IMR-90 (cell line): ENCODE measurements at regions not wholly inside any gene's neighbourhood (a gene's known extent, or its start where the extent isn't known, plus 50 kb on each side); places are given as distances from the start of the nearest gene placed in this dataset.

ENCODE experiments used
- ATAC-seq: fragments of 200-7000 bp; cut with Tn5 transposase; 2 replicates; pipeline ENCODE4 v1.9.1; 2020; ENCODE audit warnings: low read depth, mild to moderate bottlenecking, moderate library complexity
- BruUV-seq: library from RNA; stranded (reverse); fragments of 400-500 nt; replicated peaks from 2 replicates; lab custom pipeline; 2021; lab: Mats Ljungman, UMichigan
- CTCF ChIA-PET: fragments of 300-600 bp; formaldehyde crosslinking; extraction: SDS; loops from one replicate; lab custom pipeline; 2021; ENCODE audit warnings: antibody characterized with exemption; lab: Yijun Ruan, JAX
- POLR2A ChIA-PET: fragments of 300-600 bp; sonication (Branson Sonifier 250); formaldehyde crosslinking; loops from one replicate; lab custom pipeline; 2022; ENCODE audit warnings: antibody characterized with exemption; ENCODE audit not compliant: unreplicated experiment; lab: Charles Lee
- DNase-seq: peaks from one replicate; pipeline ENCODE4 v3.0.0; 2013
- H2AFZ ChIP-seq: replicated peaks from 2 replicates; pipeline ENCODE3; 2013; ENCODE audit warnings: low read length, mild to moderate bottlenecking; ENCODE audit not compliant: poor library complexity
- H2AK5ac ChIP-seq: 2 replicates; pipeline ENCODE4 v1.6.1; 2013; ENCODE audit warnings: low read depth, low read length, inconsistent platforms
- H2AK9ac ChIP-seq: replicated peaks from 2 replicates; pipeline ENCODE3; 2013; ENCODE audit warnings: mild to moderate bottlenecking, low read depth, low read length, moderate library complexity; ENCODE audit not compliant: poor library complexity
- H2BK120ac ChIP-seq: 2 replicates; pipeline ENCODE4 v1.6.1; 2013; ENCODE audit warnings: low read depth, low read length, inconsistent platforms
- H2BK15ac ChIP-seq: 3 replicates; pipeline ENCODE4 v1.6.1; 2013; ENCODE audit warnings: low read depth, low read length, inconsistent platforms
- H2BK20ac ChIP-seq: 2 replicates; pipeline ENCODE4 v1.6.1; 2013; ENCODE audit warnings: low read depth, mild to moderate bottlenecking, inconsistent platforms, low read length, moderate library complexity
- H2BK5ac ChIP-seq: 2 replicates; pipeline ENCODE4 v1.6.1; 2013; ENCODE audit warnings: mild to moderate bottlenecking, low read depth, low read length, inconsistent platforms; ENCODE audit not compliant: poor library complexity, severe bottlenecking
- H3K14ac ChIP-seq: replicated peaks from 2 replicates; pipeline ENCODE4 v1.6.1; 2013; ENCODE audit warnings: low read depth, low read length, inconsistent platforms
- H3K18ac ChIP-seq: 2 replicates; pipeline ENCODE4 v1.6.1; 2013; ENCODE audit warnings: low read depth, low read length, control low read depth
- H3K23ac ChIP-seq: 2 replicates; pipeline ENCODE4 v1.6.1; 2013; ENCODE audit warnings: low read depth, low read length, inconsistent platforms
- H3K27ac ChIP-seq: 2 replicates; pipeline ENCODE4 v1.5.1; 2013; ENCODE audit warnings: mild to moderate bottlenecking, control low read depth, low read length; ENCODE audit not compliant: insufficient read depth
- H3K27me3 ChIP-seq: 2 replicates; pipeline ENCODE4 v1.6.1; 2013; ENCODE audit warnings: low read length; ENCODE audit not compliant: control insufficient read depth, insufficient read depth
- H3K36me3 ChIP-seq: 2 replicates; pipeline ENCODE4 v1.6.1; 2013; ENCODE audit warnings: low read length, mixed read lengths; ENCODE audit not compliant: control insufficient read depth, insufficient read depth
- H3K4ac ChIP-seq: 2 replicates; pipeline ENCODE4 v1.6.1; 2013; ENCODE audit warnings: low read depth, low read length, inconsistent platforms
- H3K4me1 ChIP-seq: 2 replicates; pipeline ENCODE4 v1.6.1; 2013; ENCODE audit warnings: low read length, mixed read lengths; ENCODE audit not compliant: control insufficient read depth, insufficient read depth
- H3K4me2 ChIP-seq: 2 replicates; pipeline ENCODE4 v1.6.1; 2013; ENCODE audit warnings: low read depth, mild to moderate bottlenecking, control low read depth, low read length, moderate library complexity
- H3K4me3 ChIP-seq: 2 replicates; pipeline ENCODE4 v1.5.1; 2013; ENCODE audit warnings: low read depth, mild to moderate bottlenecking, control low read depth, low read length, moderate library complexity; ENCODE audit not compliant: insufficient read depth
- H3K56ac ChIP-seq: 2 replicates; pipeline ENCODE4 v1.6.1; 2013; ENCODE audit warnings: low read length, inconsistent platforms; ENCODE audit not compliant: insufficient read depth; ENCODE audit errors: extremely low read depth
- H3K79me1 ChIP-seq, 2 experiments: 2 replicates each; pipeline ENCODE4 v1.6.1; 2013; ENCODE audit warnings: low read length in 2 of 2, inconsistent platforms in 1 of 2, low read depth in 1 of 2
- H3K9ac ChIP-seq: 2 replicates; pipeline ENCODE4 v1.6.1; 2013; ENCODE audit warnings: low read depth, low read length, control low read depth
- H3K9me1 ChIP-seq: 2 replicates; pipeline ENCODE4 v1.6.1; 2013; ENCODE audit warnings: low read length, inconsistent platforms; ENCODE audit not compliant: insufficient read depth
- H3K9me3 ChIP-seq: 2 replicates; pipeline ENCODE4 v1.6.1; 2013; ENCODE audit warnings: low read length; ENCODE audit not compliant: control insufficient read depth, insufficient read depth
- H4K20me1 ChIP-seq: 2 replicates; pipeline ENCODE4 v1.6.1; 2013; ENCODE audit warnings: low read length, inconsistent platforms; ENCODE audit not compliant: insufficient read depth
- H4K5ac ChIP-seq: 2 replicates; pipeline ENCODE4 v1.6.1; 2013; ENCODE audit warnings: mild to moderate bottlenecking, low read depth, low read length, control low read depth
- H4K8ac ChIP-seq, 2 experiments: 2 replicates each; pipeline ENCODE4 v1.6.1; 2013; ENCODE audit warnings: low read depth in 2 of 2, low read length in 2 of 2, control low read depth in 1 of 2, inconsistent platforms in 1 of 2
- H4K91ac ChIP-seq: 2 replicates; pipeline ENCODE4 v1.6.1; 2013; ENCODE audit warnings: low read depth, low read length, inconsistent platforms; ENCODE audit not compliant: insufficient read depth
- BHLHE40 ChIP-seq: fragments of 150-350 bp; IDR thresholded peaks from 2 replicates; pipeline ENCODE4 v1.6.1; 2016; ENCODE audit warnings: mild to moderate bottlenecking, low read depth, low read length
- CEBPB ChIP-seq: IDR thresholded peaks from 2 replicates; pipeline ENCODE4 v1.6.1; 2012; ENCODE audit warnings: low read depth, low read length, improper control_type of control experiment
- CHD1 ChIP-seq: IDR thresholded peaks from 2 replicates; pipeline ENCODE4 v1.6.1; 2012; ENCODE audit warnings: low read depth, low read length, improper control_type of control experiment
- CTCF ChIP-seq: conservative IDR thresholded peaks from 2 replicates; pipeline ENCODE4 v1.5.1; 2012; ENCODE audit warnings: mild to moderate bottlenecking, low read depth, low read length, improper control_type of control experiment
- ELK1 ChIP-seq: fragments of 150-350 bp; IDR thresholded peaks from 2 replicates; pipeline ENCODE4 v1.6.1; 2016; ENCODE audit warnings: low read depth, mild to moderate bottlenecking, low read length, moderate library complexity, borderline replicate concordance
- FOS ChIP-seq: fragments of 150-350 bp; IDR thresholded peaks from 2 replicates; pipeline ENCODE4 v1.6.1; 2016; ENCODE audit warnings: low read depth, low read length
- MAFK ChIP-seq: IDR thresholded peaks from 2 replicates; pipeline ENCODE4 v1.6.1; 2012; ENCODE audit warnings: low read depth, low read length, improper control_type of control experiment
- MAZ ChIP-seq: IDR thresholded peaks from 2 replicates; pipeline ENCODE4 v1.6.1; 2012; ENCODE audit warnings: low read depth, mild to moderate bottlenecking, low read length, improper control_type of control experiment, moderate library complexity, borderline replicate concordance
- MXI1 ChIP-seq: IDR thresholded peaks from 2 replicates; pipeline ENCODE4 v1.6.1; 2012; ENCODE audit warnings: low read depth, mild to moderate bottlenecking, low read length, moderate library complexity, borderline replicate concordance
- NFE2L2 ChIP-seq: fragments of 150-350 bp; IDR thresholded peaks from 2 replicates; pipeline ENCODE4 v1.6.1; 2016; ENCODE audit warnings: low read depth, mild to moderate bottlenecking, low read length
- POLR2A ChIP-seq: IDR thresholded peaks from 2 replicates; pipeline ENCODE4 v1.6.1; 2012; ENCODE audit warnings: mild to moderate bottlenecking, low read depth, low read length
- RAD21 ChIP-seq: IDR thresholded peaks from 2 replicates; pipeline ENCODE4 v1.6.1; 2012; ENCODE audit warnings: low read length, improper control_type of control experiment
- RCOR1 ChIP-seq: IDR thresholded peaks from 2 replicates; pipeline ENCODE4 v1.6.1; 2012; ENCODE audit warnings: mild to moderate bottlenecking, low read length, improper control_type of control experiment; ENCODE audit not compliant: insufficient replicate concordance
- RFX5 ChIP-seq: IDR thresholded peaks from 2 replicates; pipeline ENCODE4 v1.8.0; 2012; ENCODE audit warnings: low read depth, mild to moderate bottlenecking, low read length, moderate library complexity
- SMC3 ChIP-seq: fragments of 150-350 bp; IDR thresholded peaks from 2 replicates; pipeline ENCODE4 v1.6.1; 2016; ENCODE audit warnings: low read depth, mild to moderate bottlenecking, antibody characterized with exemption, low read length, moderate library complexity
- USF2 ChIP-seq: fragments of 150-350 bp; IDR thresholded peaks from 2 replicates; pipeline ENCODE4 v1.6.1; 2017; ENCODE audit warnings: mild to moderate bottlenecking, antibody characterized with exemption, low read length, low read depth
- WGBS, 2 experiments: methylation state at CpG; one replicate each; pipeline versions ENCODE4 v1.1.5 to v1.1.7; 2013; ENCODE audit warnings: missing lambda C conversion rate in 2 of 2; ENCODE audit not compliant: insufficient read length in 1 of 2; ENCODE audit errors: extremely low coverage in 2 of 2; 5-methylcytosine and 5-hydroxymethylcytosine counted together
- dilution Hi-C: fragments of 300-500 bp; cut with HindIII; formaldehyde crosslinking; loops from one replicate; pipeline ENCODE4 v1.14.3; 2018; ENCODE audit warnings: low sequenced_read_pairs; ENCODE audit not compliant: unreplicated experiment
- in situ Hi-C: fragments of 300-500 bp; cut with MboI; formaldehyde crosslinking; loops from 3 replicates; pipeline ENCODE4 v1.14.3; 2019; ENCODE audit warnings: low sequenced_read_pairs, inconsistent platforms, mixed read lengths
- intact Hi-C: fragments of 100-400 bp; cut with micrococcal nuclease; formaldehyde crosslinking; loops from 2 replicates; pipeline ENCODE4 v1.10.0; 2022

- BruUV-seq, result no TSS peak
Observed at GRCh38 chr5:101036778-101037177, 133.7 kb upstream of the ST8SIA4 start.

More at GRCh38 chr5:101036778-101037177, 133.7 kb upstream of the ST8SIA4 start:
- in situ Hi-C loops, result no loop called here
- Histone ChIP-seq H2BK5ac (no peak overlapping the region), H3K4me1 (no peaks in the 10 kb centered on the region), H3K4ac (no peak overlapping the region), H3K14ac (no peak overlapping the region), H3K23ac (no peak overlapping the region), H4K8ac (no peak overlapping the region), H3K27ac (no peak overlapping the region), H4K5ac (no peak overlapping the region), H3K9me3 (no peaks in the 10 kb centered on the region), H3K56ac (no peak overlapping the region), H2BK120ac (no peak overlapping the region), H3K79me1 (no peaks in the 10 kb centered on the region), H3K9me1 (no peaks in the 10 kb centered on the region), H4K20me1 (no peaks in the 10 kb centered on the region), H4K91ac (no peak overlapping the region), H3K27me3 (no peaks in the 10 kb centered on the region), H2AK5ac (no peak overlapping the region), H2AFZ (no peak overlapping the region), H2BK20ac (no peak overlapping the region), H3K9ac (no peak overlapping the region), H3K4me3 (no peak overlapping the region), H3K36me3 (no peaks in the 10 kb centered on the region), H3K18ac (no peak overlapping the region), H3K4me2 (no peak overlapping the region), H2AK9ac (no peak overlapping the region), H2BK15ac (no peak overlapping the region)
- TF ChIP-seq FOS, result no peak
- TF ChIP-seq MXI1, result no peak
- TF ChIP-seq RAD21, result no peak
- no peak for TF ChIP-seq CTCF
- no peak for TF ChIP-seq CEBPB
- no peak for TF ChIP-seq POLR2A
- no peak for TF ChIP-seq ELK1
- no peak for TF ChIP-seq RFX5
- no peak for TF ChIP-seq MAZ
- no peak for TF ChIP-seq RCOR1
- TF ChIP-seq SMC3, result no peak
- TF ChIP-seq MAFK, result no peak
- TF ChIP-seq NFE2L2, result no peak
- TF ChIP-seq BHLHE40, result no peak
- no peak for TF ChIP-seq USF2
- TF ChIP-seq CHD1, result no peak
- DNase-seq (no peak), ATAC-seq (no peak)
- no CpG with 5 or more reads among the region's 4 CpGs for WGBS, 2 experiments
- dilution Hi-C loops, result no loop called here
- intact Hi-C loops, result no loop called here
- POLR2A ChIA-PET, result no interaction called here
- CTCF ChIA-PET, result no interaction called here
